K562 (cell line): ENCODE measurements at regions not wholly inside any gene's neighbourhood (a gene's known extent, or its start where the extent isn't known, plus 50 kb on each side); places are given as distances from the start of the nearest gene placed in this dataset.

Experiments
- CEBPZ ChIP-seq: fragments of 150-350 bp; IDR thresholded peaks from 2 replicates; pipeline ENCODE4 v1.6.1; 2014; ENCODE audit warnings: low read depth, mild to moderate bottlenecking, low read length, borderline replicate concordance
- CHD1 ChIP-seq: fragments of 200-600 bp; sonication (generic); IDR thresholded peaks from one replicate; pipeline ENCODE4 v1.6.1; 2012; ENCODE audit warnings: mild to moderate bottlenecking, moderate library complexity, low read length, inconsistent platforms
- GATA2 ChIP-seq: sonication (generic); formaldehyde crosslinking; IDR thresholded peaks from 2 replicates; pipeline ENCODE4 v1.4.0; 2020; ENCODE audit warnings: mild to moderate bottlenecking, missing genetic modification reagents
- HMG20B ChIP-seq: fragments of 250-450 bp; sonication (Bioruptor Pico); IDR thresholded peaks from 2 replicates; pipeline ENCODE4 v1.5.0; 2021; ENCODE audit warnings: mild to moderate bottlenecking
- PCBP1 ChIP-seq: fragments of 200-400 bp; formaldehyde crosslinking; IDR thresholded peaks from 2 replicates; pipeline ENCODE4 v1.6.1; 2018; ENCODE audit warnings: mild to moderate bottlenecking, low read depth, low read length; ENCODE audit not compliant: poor library complexity, severe bottlenecking
- POLR2A ChIP-seq: fragments of 450-650 bp; conservative IDR thresholded peaks from 2 replicates; pipeline ENCODE4 v1.6.1; 2016
- SIRT6 ChIP-seq: IDR thresholded peaks from one replicate; pipeline ENCODE4 v1.6.1; 2012; ENCODE audit warnings: low read depth, mild to moderate bottlenecking, control low read depth, inconsistent platforms, low read length, moderate library complexity
- SRSF9 ChIP-seq: fragments of 200-400 bp; formaldehyde crosslinking; IDR thresholded peaks from 2 replicates; pipeline ENCODE4 v1.6.1; 2017; ENCODE audit warnings: low read depth, low read length, borderline replicate concordance
- THRAP3 ChIP-seq: fragments of 450-650 bp; IDR thresholded peaks from 2 replicates; pipeline ENCODE4 v1.6.1; 2016; ENCODE audit warnings: mild to moderate bottlenecking, inconsistent platforms, borderline replicate concordance
- ZNF551 ChIP-seq: fragments of 250-450 bp; sonication (Bioruptor Pico); IDR thresholded peaks from 2 replicates; pipeline ENCODE4 v1.5.0; 2021; ENCODE audit warnings: mild to moderate bottlenecking, moderate library complexity
- ZNF696 ChIP-seq: fragments of 250-450 bp; sonication (Bioruptor Pico); conservative IDR thresholded peaks from 2 replicates; pipeline ENCODE4 v1.4.0; 2020; ENCODE audit warnings: mild to moderate bottlenecking, moderate library complexity
- TF ChIP-seq, protein P1 (sequence below): fragments of 250-450 bp; sonication (Bioruptor Pico); IDR thresholded peaks from 2 replicates; pipeline ENCODE4 v1.4.0; 2020
- TF ChIP-seq, protein P2 (sequence below): fragments of 250-450 bp; sonication (Bioruptor Pico); IDR thresholded peaks from 2 replicates; pipeline ENCODE4 v1.5.0; 2021; ENCODE audit warnings: mild to moderate bottlenecking, moderate library complexity
- TF ChIP-seq, protein P3 (sequence below): fragments of 250-450 bp; sonication (Bioruptor Pico); IDR thresholded peaks from 2 replicates; pipeline ENCODE4 v1.9.0; 2021; ENCODE audit warnings: mild to moderate bottlenecking, inconsistent platforms

GRCh38 chr10:63042256-63042655 is 90.9 kb upstream of the NRBF2 start (continued):
- no peak for TF ChIP-seq CEBPZ
- TF ChIP-seq, protein P1, sequence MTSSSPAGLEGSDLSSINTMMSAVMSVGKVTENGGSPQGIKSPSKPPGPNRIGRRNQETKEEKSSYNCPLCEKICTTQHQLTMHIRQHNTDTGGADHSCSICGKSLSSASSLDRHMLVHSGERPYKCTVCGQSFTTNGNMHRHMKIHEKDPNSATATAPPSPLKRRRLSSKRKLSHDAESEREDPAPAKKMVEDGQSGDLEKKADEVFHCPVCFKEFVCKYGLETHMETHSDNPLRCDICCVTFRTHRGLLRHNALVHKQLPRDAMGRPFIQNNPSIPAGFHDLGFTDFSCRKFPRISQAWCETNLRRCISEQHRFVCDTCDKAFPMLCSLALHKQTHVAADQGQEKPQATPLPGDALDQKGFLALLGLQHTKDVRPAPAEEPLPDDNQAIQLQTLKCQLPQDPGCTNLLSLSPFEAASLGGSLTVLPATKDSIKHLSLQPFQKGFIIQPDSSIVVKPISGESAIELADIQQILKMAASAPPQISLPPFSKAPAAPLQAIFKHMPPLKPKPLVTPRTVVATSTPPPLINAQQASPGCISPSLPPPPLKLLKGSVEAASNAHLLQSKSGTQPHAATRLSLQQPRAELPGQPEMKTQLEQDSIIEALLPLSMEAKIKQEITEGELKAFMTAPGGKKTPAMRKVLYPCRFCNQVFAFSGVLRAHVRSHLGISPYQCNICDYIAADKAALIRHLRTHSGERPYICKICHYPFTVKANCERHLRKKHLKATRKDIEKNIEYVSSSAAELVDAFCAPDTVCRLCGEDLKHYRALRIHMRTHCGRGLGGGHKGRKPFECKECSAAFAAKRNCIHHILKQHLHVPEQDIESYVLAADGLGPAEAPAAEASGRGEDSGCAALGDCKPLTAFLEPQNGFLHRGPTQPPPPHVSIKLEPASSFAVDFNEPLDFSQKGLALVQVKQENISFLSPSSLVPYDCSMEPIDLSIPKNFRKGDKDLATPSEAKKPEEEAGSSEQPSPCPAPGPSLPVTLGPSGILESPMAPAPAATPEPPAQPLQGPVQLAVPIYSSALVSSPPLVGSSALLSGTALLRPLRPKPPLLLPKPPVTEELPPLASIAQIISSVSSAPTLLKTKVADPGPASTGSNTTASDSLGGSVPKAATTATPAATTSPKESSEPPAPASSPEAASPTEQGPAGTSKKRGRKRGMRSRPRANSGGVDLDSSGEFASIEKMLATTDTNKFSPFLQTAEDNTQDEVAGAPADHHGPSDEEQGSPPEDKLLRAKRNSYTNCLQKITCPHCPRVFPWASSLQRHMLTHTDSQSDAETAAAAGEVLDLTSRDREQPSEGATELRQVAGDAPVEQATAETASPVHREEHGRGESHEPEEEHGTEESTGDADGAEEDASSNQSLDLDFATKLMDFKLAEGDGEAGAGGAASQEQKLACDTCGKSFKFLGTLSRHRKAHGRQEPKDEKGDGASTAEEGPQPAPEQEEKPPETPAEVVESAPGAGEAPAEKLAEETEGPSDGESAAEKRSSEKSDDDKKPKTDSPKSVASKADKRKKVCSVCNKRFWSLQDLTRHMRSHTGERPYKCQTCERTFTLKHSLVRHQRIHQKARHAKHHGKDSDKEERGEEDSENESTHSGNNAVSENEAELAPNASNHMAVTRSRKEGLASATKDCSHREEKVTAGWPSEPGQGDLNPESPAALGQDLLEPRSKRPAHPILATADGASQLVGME: no peak
- TF ChIP-seq HMG20B (CRISPR knock-in tag): no peak
- TF ChIP-seq SRSF9: no peak
- TF ChIP-seq, protein P2, sequence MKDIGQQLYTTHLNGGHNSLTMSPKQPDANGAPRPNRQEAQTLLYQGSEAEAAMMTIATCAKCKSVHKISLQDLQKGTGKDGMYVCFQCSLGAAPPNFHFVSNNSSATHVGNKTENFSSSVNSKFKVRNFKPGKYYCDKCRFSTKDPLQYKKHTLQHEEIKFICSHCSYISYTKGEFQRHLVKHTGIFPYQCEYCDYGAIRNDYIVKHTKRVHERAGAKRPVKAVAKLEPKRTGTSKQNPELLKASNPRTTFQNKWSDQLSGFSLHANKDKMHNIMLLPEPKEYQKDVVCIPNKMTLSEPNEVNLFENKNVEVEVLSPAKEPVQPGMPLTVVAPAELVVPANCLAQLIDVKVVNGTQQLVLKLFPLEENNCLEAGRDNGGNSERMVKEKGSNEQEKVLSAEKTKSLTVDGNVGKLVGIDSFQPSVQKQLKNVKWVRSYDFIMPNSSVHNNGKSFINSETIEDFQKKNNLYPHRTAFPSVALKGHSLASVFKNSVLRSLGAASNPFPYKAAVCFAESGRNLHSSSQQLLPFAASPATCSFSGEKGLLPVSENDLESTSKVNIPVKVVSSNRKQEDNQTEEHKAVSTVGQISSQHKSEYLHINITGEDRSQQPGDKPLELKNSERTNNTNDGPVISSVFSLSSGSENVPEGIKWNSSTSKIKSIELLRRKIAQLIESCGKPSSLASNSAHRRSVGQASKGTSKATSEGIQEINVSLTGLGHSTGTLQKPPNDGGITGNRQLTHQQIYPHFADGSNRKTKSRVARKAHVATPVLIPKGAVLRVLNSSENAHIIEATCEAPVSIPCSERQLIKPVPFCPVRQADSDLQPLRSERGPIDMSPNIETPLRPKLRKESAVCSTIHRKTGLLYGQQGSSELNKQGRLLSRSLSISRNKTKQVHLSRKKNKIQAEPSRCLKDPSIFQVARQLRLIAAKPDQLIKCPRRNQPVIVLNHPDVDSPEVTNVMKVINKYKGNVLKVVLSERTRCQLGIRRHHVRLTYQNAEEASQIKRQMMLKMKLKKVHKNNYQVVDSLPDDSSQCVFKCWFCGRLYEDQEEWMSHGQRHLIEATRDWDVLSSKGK (CRISPR knock-in tag): no peak
- no peak for TF ChIP-seq CHD1
- no peak for TF ChIP-seq GATA2 (CRISPR knock-in tag)
- no peak for TF ChIP-seq ZNF696 (CRISPR knock-in tag)
- TF ChIP-seq ZNF551 (CRISPR knock-in tag): no peak
- no peak for TF ChIP-seq THRAP3
- TF ChIP-seq, protein P3, sequence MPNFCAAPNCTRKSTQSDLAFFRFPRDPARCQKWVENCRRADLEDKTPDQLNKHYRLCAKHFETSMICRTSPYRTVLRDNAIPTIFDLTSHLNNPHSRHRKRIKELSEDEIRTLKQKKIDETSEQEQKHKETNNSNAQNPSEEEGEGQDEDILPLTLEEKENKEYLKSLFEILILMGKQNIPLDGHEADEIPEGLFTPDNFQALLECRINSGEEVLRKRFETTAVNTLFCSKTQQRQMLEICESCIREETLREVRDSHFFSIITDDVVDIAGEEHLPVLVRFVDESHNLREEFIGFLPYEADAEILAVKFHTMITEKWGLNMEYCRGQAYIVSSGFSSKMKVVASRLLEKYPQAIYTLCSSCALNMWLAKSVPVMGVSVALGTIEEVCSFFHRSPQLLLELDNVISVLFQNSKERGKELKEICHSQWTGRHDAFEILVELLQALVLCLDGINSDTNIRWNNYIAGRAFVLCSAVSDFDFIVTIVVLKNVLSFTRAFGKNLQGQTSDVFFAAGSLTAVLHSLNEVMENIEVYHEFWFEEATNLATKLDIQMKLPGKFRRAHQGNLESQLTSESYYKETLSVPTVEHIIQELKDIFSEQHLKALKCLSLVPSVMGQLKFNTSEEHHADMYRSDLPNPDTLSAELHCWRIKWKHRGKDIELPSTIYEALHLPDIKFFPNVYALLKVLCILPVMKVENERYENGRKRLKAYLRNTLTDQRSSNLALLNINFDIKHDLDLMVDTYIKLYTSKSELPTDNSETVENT (CRISPR knock-in tag): no peak
- TF ChIP-seq PCBP1: no peak
- TF ChIP-seq POLR2A: no peak
- no peak for TF ChIP-seq SIRT6
